ENCODE measurements at regions not wholly inside any gene's neighbourhood (a gene's known extent, or its start where the extent isn't known, plus 50 kb on each side); places are given as distances from the start of the nearest gene placed in this dataset.

DNA sequence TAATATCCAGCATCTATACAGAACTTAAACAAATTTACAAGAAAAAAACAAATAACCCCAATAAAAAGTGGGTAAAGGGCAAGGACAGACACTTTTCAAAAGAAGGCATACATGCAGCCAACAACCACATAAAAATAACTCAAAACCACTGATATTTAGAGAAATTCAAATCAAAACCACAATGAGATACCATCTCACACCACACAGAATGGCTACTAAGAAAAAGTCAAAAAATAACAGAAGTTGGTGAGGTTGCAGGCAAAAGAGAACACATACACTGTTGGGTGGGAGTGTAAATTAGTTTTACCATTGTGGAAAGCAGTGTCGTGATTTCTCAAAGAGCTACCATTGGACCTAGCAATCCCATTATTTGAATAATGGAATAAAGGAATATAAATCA, 1973.9 kb upstream of the LRRTM1 start:
- Histone ChIP-seq H3K36me3 (no peaks in the 10 kb centered on the region), H3K4me3 (no peak overlapping the region), H3K4me1 (no peaks in the 10 kb centered on the region), H3K27ac (no peak overlapping the region), H3K27me3 (no peaks in the 10 kb centered on the region), H3K9me3 (no peaks in the 10 kb centered on the region)
- WGBS, result 84% methylated on average over 1 of the region's 1 CpG
- no peak for DNase-seq (ENCODE audit: low spot score in 2 of 2)
- TF ChIP-seq, protein P1, sequence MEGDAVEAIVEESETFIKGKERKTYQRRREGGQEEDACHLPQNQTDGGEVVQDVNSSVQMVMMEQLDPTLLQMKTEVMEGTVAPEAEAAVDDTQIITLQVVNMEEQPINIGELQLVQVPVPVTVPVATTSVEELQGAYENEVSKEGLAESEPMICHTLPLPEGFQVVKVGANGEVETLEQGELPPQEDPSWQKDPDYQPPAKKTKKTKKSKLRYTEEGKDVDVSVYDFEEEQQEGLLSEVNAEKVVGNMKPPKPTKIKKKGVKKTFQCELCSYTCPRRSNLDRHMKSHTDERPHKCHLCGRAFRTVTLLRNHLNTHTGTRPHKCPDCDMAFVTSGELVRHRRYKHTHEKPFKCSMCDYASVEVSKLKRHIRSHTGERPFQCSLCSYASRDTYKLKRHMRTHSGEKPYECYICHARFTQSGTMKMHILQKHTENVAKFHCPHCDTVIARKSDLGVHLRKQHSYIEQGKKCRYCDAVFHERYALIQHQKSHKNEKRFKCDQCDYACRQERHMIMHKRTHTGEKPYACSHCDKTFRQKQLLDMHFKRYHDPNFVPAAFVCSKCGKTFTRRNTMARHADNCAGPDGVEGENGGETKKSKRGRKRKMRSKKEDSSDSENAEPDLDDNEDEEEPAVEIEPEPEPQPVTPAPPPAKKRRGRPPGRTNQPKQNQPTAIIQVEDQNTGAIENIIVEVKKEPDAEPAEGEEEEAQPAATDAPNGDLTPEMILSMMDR (IDR thresholded peaks at IDR 0.05), result no peak
- TF ChIP-seq POLR2A (IDR thresholded peaks at IDR 0.05), result no peak
- no peak for TF ChIP-seq EP300 (IDR thresholded peaks at IDR 0.05)
- TF ChIP-seq POLR2AphosphoS5 (IDR thresholded peaks at IDR 0.05), result no peak

DNA sequence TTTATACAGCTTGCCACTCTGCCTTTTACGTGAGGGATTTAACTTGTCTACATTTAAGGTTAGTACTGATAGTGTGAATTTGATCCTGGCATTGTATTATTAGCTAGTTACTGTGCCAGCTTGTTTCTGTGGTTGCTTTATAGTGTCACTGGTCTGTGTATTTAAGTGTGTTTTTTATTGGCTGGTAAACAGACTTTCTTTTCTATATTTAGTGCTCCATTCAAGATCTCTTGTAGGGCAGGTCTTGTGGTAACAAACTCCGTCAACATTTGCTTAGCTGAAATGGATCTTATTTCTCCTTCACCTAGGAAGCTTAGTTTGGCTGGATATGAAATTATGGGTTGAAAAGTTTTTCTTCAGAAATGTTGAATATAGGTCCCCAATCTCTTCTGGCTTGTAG, 1971.0 kb upstream of the LRRTM1 start:
- Histone ChIP-seq H3K36me3 (no peaks in the 10 kb centered on the region), H3K27me3 (no peaks in the 10 kb centered on the region), H3K4me3 (no peak overlapping the region), H3K9me3 (no peaks in the 10 kb centered on the region), H3K27ac (no peak overlapping the region), H3K4me1 (no peaks in the 10 kb centered on the region)
- no peak for DNase-seq (ENCODE audit: low spot score in 2 of 2)
- 85% methylated on average over 2 of the region's 2 CpGs for WGBS
- TF ChIP-seq POLR2A (IDR thresholded peaks at IDR 0.05), result no peak
- no peak for TF ChIP-seq POLR2AphosphoS5 (IDR thresholded peaks at IDR 0.05)
- TF ChIP-seq EP300 (IDR thresholded peaks at IDR 0.05), result no peak
- TF ChIP-seq, protein P1 (IDR thresholded peaks at IDR 0.05), result no peak

GRCh38 chr2:82268446-82268845, 1963.9 kb upstream of the LRRTM1 start:
- no peaks in the 10 kb centered on the region for H3K9me3 ChIP-seq
- no peaks in the 10 kb centered on the region for H3K36me3 ChIP-seq
- no peaks in the 10 kb centered on the region for H3K27me3 ChIP-seq
- TF ChIP-seq, protein P1 (IDR thresholded peaks at IDR 0.05), result no peak
- TF ChIP-seq POLR2AphosphoS5 (IDR thresholded peaks at IDR 0.05) (no peak), EP300 (IDR thresholded peaks at IDR 0.05) (no peak), POLR2A (IDR thresholded peaks at IDR 0.05) (no peak)
- no peaks in the 10 kb centered on the region for H3K4me1 ChIP-seq
- no peak overlapping the region for H3K27ac ChIP-seq
- DNase-seq (ENCODE audit: low spot score in 2 of 2), result no peak
- no peak overlapping the region for H3K4me3 ChIP-seq

- no peak overlapping the region for H3K4me3 ChIP-seq
- DNase-seq (ENCODE audit: low spot score in 2 of 2), result no peak
- peaks cover 4% of the 10 kb centered on the region for H3K9me3 ChIP-seq
- no peaks in the 10 kb centered on the region for H3K4me1 ChIP-seq
- no peak for TF ChIP-seq EP300 (IDR thresholded peaks at IDR 0.05)
- TF ChIP-seq POLR2AphosphoS5 (IDR thresholded peaks at IDR 0.05), result no peak
- TF ChIP-seq POLR2A (IDR thresholded peaks at IDR 0.05), result no peak
- TF ChIP-seq, protein P1 (IDR thresholded peaks at IDR 0.05), result no peak
- no peak overlapping the region for H3K27ac ChIP-seq
- H3K36me3 ChIP-seq, result no peaks in the 10 kb centered on the region
- 81% methylated on average over 2 of the region's 3 CpGs for WGBS
- no peaks in the 10 kb centered on the region for H3K27me3 ChIP-seq
These were observed 1956.0 kb upstream of the LRRTM1 start for GRCh38 chr2:82260521-82260920.

GRCh38 chr2:82259551-82259950, 1955.0 kb upstream of the LRRTM1 start:
- TF ChIP-seq POLR2AphosphoS5 (IDR thresholded peaks at IDR 0.05) (no peak), EP300 (IDR thresholded peaks at IDR 0.05) (no peak), POLR2A (IDR thresholded peaks at IDR 0.05) (no peak)
- TF ChIP-seq, protein P1 (IDR thresholded peaks at IDR 0.05), result no peak
- H3K4me1 ChIP-seq, result no peaks in the 10 kb centered on the region
- H3K27me3 ChIP-seq, result no peaks in the 10 kb centered on the region
- H3K4me3 ChIP-seq, result no peak overlapping the region
- no peaks in the 10 kb centered on the region for H3K36me3 ChIP-seq
- WGBS, result 52% methylated on average over 2 of the region's 2 CpGs
- H3K9me3 ChIP-seq, result peaks cover 4% of the 10 kb centered on the region
- no peak overlapping the region for H3K27ac ChIP-seq
- no peak for DNase-seq (ENCODE audit: low spot score in 2 of 2)
